Smooth muscle cell (in vitro differentiated cells): ENCODE measurements at regions not wholly inside any gene's neighbourhood (a gene's known extent, or its start where the extent isn't known, plus 50 kb on each side); places are given as distances from the start of the nearest gene placed in this dataset.
"Not testable (repeated sequence)": the region's sequence is repeated elsewhere in the genome, so short reads cannot be mapped to it uniquely, and the experiment has no call there.

Experiments used
- DNase-seq: peaks from one replicate; lab custom pipeline; 2025; ENCODE audit not compliant: unreplicated experiment; lab: John Stamatoyannopoulos, UW
- H2AFZ ChIP-seq: fragments of 200-600 bp; sonication (generic); 2 replicates; pipeline ENCODE4 v1.6.0; 2016; ENCODE audit warnings: antibody characterized with exemption, low read depth, mild to moderate bottlenecking
- H3F3A ChIP-seq: fragments of 200-600 bp; sonication (generic); 2 replicates; pipeline ENCODE4 v1.6.0; 2017; ENCODE audit warnings: antibody characterized with exemption, low read depth
- H3K27ac ChIP-seq: fragments of 200-600 bp; sonication (generic); 2 replicates; pipeline ENCODE4 v1.5.1; 2016; ENCODE audit warnings: low read depth, mild to moderate bottlenecking
- H3K27me3 ChIP-seq: fragments of 200-600 bp; sonication (generic); 2 replicates; pipeline ENCODE4 v1.6.1; 2016; ENCODE audit warnings: low read depth, mild to moderate bottlenecking
- H3K36me3 ChIP-seq: fragments of 200-600 bp; sonication (generic); 2 replicates; pipeline ENCODE4 v1.5.1; 2016; ENCODE audit warnings: low read depth
- H3K4me1 ChIP-seq: fragments of 200-600 bp; sonication (generic); 2 replicates; pipeline ENCODE4 v1.5.1; 2016; ENCODE audit warnings: low read depth
- H3K4me2 ChIP-seq: fragments of 200-600 bp; sonication (generic); 2 replicates; pipeline ENCODE4 v1.6.0; 2016; ENCODE audit warnings: mild to moderate bottlenecking
- H3K4me3 ChIP-seq: fragments of 200-600 bp; sonication (generic); 2 replicates; pipeline ENCODE4 v1.5.1; 2016; ENCODE audit warnings: mild to moderate bottlenecking
- H3K79me2 ChIP-seq: fragments of 200-600 bp; sonication (generic); 2 replicates; pipeline ENCODE4 v1.6.0; 2016; ENCODE audit warnings: low read depth, mild to moderate bottlenecking
- H3K9ac ChIP-seq: fragments of 200-600 bp; sonication (generic); 2 replicates; pipeline ENCODE4 v1.6.0; 2016; ENCODE audit warnings: low read depth
- H3K9me3 ChIP-seq: fragments of 200-600 bp; sonication (generic); replicated peaks from 2 replicates; pipeline ENCODE4 v1.5.1; 2016; ENCODE audit warnings: low read depth
- H4K20me1 ChIP-seq: fragments of 200-600 bp; sonication (generic); 2 replicates; pipeline ENCODE4 v1.6.0; 2016; ENCODE audit warnings: low read depth
- WGBS: methylation state at CpG from one replicate; pipeline ENCODE4 v1.1.7; 2016; ENCODE audit warnings: low lambda C conversion rate; 5-methylcytosine and 5-hydroxymethylcytosine counted together
- TF ChIP-seq, protein P1 (sequence below): fragments of 200-600 bp; sonication (generic); IDR thresholded peaks from 2 replicates; pipeline ENCODE4 v1.5.1; 2017; ENCODE audit warnings: borderline replicate concordance, mild to moderate bottlenecking, antibody characterized with exemption; ENCODE audit not compliant: insufficient read depth, poor library complexity, severe bottlenecking

DNA sequence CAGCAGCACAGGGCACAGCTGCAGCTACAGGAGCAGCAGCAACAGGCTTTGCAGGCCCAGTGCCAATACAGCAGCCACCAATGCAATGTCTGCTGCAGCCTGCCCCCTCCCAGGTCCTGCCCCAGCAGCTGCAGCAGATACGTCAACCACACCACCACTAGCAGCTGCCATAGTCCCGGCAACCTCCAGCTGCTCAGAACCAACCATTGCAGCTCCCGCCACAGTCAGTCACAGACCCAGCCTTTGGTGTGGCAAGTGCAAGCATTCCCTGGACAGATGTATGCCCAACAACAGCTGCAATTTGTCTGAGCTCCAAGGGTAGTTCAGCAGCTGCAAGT is 53.3 kb upstream of the TUBA3E start:
- Histone ChIP-seq H3K4me1 (no peaks in the 10 kb centered on the region), H3K36me3 (no peaks in the 10 kb centered on the region), H3K4me2 (no peak overlapping the region), H3K9me3 (no peaks in the 10 kb centered on the region), H3K79me2 (no peaks in the 10 kb centered on the region), H3K9ac (no peak overlapping the region), H3K4me3 (no peak overlapping the region), H3K27ac (no peak overlapping the region), H3F3A (no peaks in the 10 kb centered on the region), H4K20me1 (no peaks in the 10 kb centered on the region), H2AFZ (no peak overlapping the region), H3K27me3 (peaks cover 10% of the 10 kb centered on the region)
- DNase-seq = no peak
- TF ChIP-seq, protein P1, sequence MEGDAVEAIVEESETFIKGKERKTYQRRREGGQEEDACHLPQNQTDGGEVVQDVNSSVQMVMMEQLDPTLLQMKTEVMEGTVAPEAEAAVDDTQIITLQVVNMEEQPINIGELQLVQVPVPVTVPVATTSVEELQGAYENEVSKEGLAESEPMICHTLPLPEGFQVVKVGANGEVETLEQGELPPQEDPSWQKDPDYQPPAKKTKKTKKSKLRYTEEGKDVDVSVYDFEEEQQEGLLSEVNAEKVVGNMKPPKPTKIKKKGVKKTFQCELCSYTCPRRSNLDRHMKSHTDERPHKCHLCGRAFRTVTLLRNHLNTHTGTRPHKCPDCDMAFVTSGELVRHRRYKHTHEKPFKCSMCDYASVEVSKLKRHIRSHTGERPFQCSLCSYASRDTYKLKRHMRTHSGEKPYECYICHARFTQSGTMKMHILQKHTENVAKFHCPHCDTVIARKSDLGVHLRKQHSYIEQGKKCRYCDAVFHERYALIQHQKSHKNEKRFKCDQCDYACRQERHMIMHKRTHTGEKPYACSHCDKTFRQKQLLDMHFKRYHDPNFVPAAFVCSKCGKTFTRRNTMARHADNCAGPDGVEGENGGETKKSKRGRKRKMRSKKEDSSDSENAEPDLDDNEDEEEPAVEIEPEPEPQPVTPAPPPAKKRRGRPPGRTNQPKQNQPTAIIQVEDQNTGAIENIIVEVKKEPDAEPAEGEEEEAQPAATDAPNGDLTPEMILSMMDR = no peak
- 88% methylated on average over 3 of the region's 3 CpGs for WGBS

- not testable (repeated sequence) for H3K9ac ChIP-seq, H3K79me2 ChIP-seq, DNase-seq, H3K4me3 ChIP-seq, H3K4me1 ChIP-seq, H3F3A ChIP-seq, H2AFZ ChIP-seq, H3K4me2 ChIP-seq, H4K20me1 ChIP-seq, H3K9me3 ChIP-seq, H3K36me3 ChIP-seq, H3K27ac ChIP-seq
- H3K27me3 ChIP-seq = peaks cover 10% of the 10 kb centered on the region
- 83% methylated on average over 13 of the region's 13 CpGs for WGBS
Observed at GRCh38 chr2:130248355-130248754, 50.1 kb upstream of the TUBA3E start.
